Mesenchymal stem cell (in vitro differentiated cells and primary cell): ENCODE measurements at regions not wholly inside any gene's neighbourhood (a gene's known extent, or its start where the extent isn't known, plus 50 kb on each side); places are given as distances from the start of the nearest gene placed in this dataset.
A peak's percentile ranks its signal among the peaks of the same experiment; 100 is the strongest.

Source experiments
- DNase-seq: peaks from one replicate; pipeline ENCODE4 v3.0.0-alpha.2; 2013
- H2AFZ ChIP-seq: one replicate; pipeline ENCODE4 v1.6.1; 2013; ENCODE audit warnings: low read depth, mild to moderate bottlenecking, control low read depth, inconsistent platforms, low read length, moderate library complexity
- H2AK5ac ChIP-seq: 2 replicates; pipeline ENCODE4 v1.6.1; 2013; ENCODE audit warnings: low read length, moderate library complexity, mild to moderate bottlenecking, inconsistent platforms; ENCODE audit not compliant: severe bottlenecking
- H2BK120ac ChIP-seq: one replicate; pipeline ENCODE4 v1.6.1; 2013; ENCODE audit warnings: low read depth, mild to moderate bottlenecking, inconsistent platforms, low read length, moderate library complexity
- H2BK12ac ChIP-seq, 2 experiments: one replicate each; pipeline ENCODE4 v1.6.1; 2013; ENCODE audit warnings: inconsistent platforms in 2 of 2, low read length in 2 of 2, mild to moderate bottlenecking in 2 of 2, moderate library complexity in 2 of 2, control low read depth in 1 of 2
- H2BK15ac ChIP-seq: one replicate; pipeline ENCODE4 v1.6.1; 2013; ENCODE audit warnings: mild to moderate bottlenecking, low read depth, inconsistent platforms; ENCODE audit not compliant: poor library complexity, severe bottlenecking
- H2BK5ac ChIP-seq: 2 replicates; pipeline ENCODE4 v1.6.1; 2013; ENCODE audit warnings: low read depth, mild to moderate bottlenecking, low read length, control low read depth, inconsistent platforms; ENCODE audit not compliant: poor library complexity, severe bottlenecking
- H3K14ac ChIP-seq, 2 experiments: one replicate each; pipeline ENCODE4 v1.6.1; 2013; ENCODE audit warnings: inconsistent platforms in 2 of 2, low read length in 2 of 2, control low read depth in 1 of 2, mild to moderate bottlenecking in 1 of 2, moderate library complexity in 1 of 2
- H3K18ac ChIP-seq, 2 experiments: one replicate each; pipeline ENCODE4 v1.6.1; 2013; ENCODE audit warnings: inconsistent platforms in 2 of 2, low read length in 2 of 2, control low read depth in 1 of 2, low read depth in 1 of 2, mild to moderate bottlenecking in 1 of 2
- H3K23ac ChIP-seq, 2 experiments: one replicate each; pipeline ENCODE4 v1.6.1; 2013; ENCODE audit warnings: inconsistent platforms in 2 of 2, low read length in 2 of 2, mild to moderate bottlenecking in 2 of 2, moderate library complexity in 2 of 2, control low read depth in 1 of 2
- H3K27ac ChIP-seq: 2 replicates; pipeline ENCODE4 v1.5.1; 2013; ENCODE audit warnings: mild to moderate bottlenecking, moderate library complexity, low read length, control low read depth, inconsistent platforms; ENCODE audit not compliant: poor library complexity, severe bottlenecking
- H3K27me3 ChIP-seq, 2 experiments: 2 replicates each; pipeline versions ENCODE4 v1.6.1 to v1.7.0; 2013; ENCODE audit warnings: low read length in 2 of 2, mild to moderate bottlenecking in 2 of 2, moderate library complexity in 2 of 2, control low read depth in 1 of 2, inconsistent platforms in 1 of 2; ENCODE audit not compliant: control insufficient read depth in 1 of 2, insufficient read depth in 1 of 2
- H3K36me3 ChIP-seq, 2 experiments: 2 replicates each; pipeline versions ENCODE4 v1.6.1 to v1.7.0; 2013; ENCODE audit warnings: low read length in 2 of 2, control low read depth in 1 of 2, inconsistent platforms in 1 of 2, low read depth in 1 of 2, mild to moderate bottlenecking in 1 of 2; ENCODE audit not compliant: insufficient read depth in 2 of 2, control insufficient read depth in 1 of 2
- H3K4ac ChIP-seq, 2 experiments: one replicate each; pipeline ENCODE4 v1.6.1; 2013; ENCODE audit warnings: inconsistent platforms in 2 of 2, low read length in 2 of 2, mild to moderate bottlenecking in 2 of 2, moderate library complexity in 2 of 2, control low read depth in 1 of 2, low read depth in 1 of 2
- H3K4me1 ChIP-seq: 2 replicates; pipeline ENCODE4 v1.6.1; 2013; ENCODE audit warnings: low read depth, low read length, control low read depth; ENCODE audit not compliant: control insufficient read depth, insufficient read depth
- H3K4me2 ChIP-seq: 2 replicates; pipeline ENCODE4 v1.6.1; 2013; ENCODE audit warnings: low read length, mild to moderate bottlenecking, inconsistent platforms; ENCODE audit not compliant: poor library complexity, severe bottlenecking
- H3K4me3 ChIP-seq, 2 experiments: 2 replicates each; pipeline versions ENCODE4 v1.5.1 to v1.7.0; 2013; ENCODE audit warnings: low read length in 2 of 2, mild to moderate bottlenecking in 2 of 2, control low read depth in 1 of 2, low read depth in 1 of 2; ENCODE audit not compliant: insufficient read depth in 1 of 2
- H3K79me1 ChIP-seq: replicated peaks from 2 replicates; pipeline ENCODE4 v1.6.1; 2013; ENCODE audit warnings: mild to moderate bottlenecking, control low read depth, low read length, inconsistent platforms; ENCODE audit not compliant: poor library complexity, severe bottlenecking
- H3K9ac ChIP-seq: 2 replicates; pipeline ENCODE4 v1.7.0; 2013; ENCODE audit warnings: mild to moderate bottlenecking, low read length, moderate library complexity
- H3K9me3 ChIP-seq: 2 replicates; pipeline ENCODE4 v1.7.0; 2013; ENCODE audit warnings: mild to moderate bottlenecking, low read length; ENCODE audit not compliant: control insufficient read depth
- H4K8ac ChIP-seq: one replicate; pipeline ENCODE4 v1.6.1; 2013; ENCODE audit warnings: inconsistent platforms, mild to moderate bottlenecking, low read length, moderate library complexity
- H4K91ac ChIP-seq: one replicate; pipeline ENCODE4 v1.6.1; 2013; ENCODE audit warnings: mild to moderate bottlenecking, low read length, inconsistent platforms
- whole genome bisulfite sequencing: methylation state at CpG from one replicate; pipeline ENCODE4 v1.1.7; 2013; ENCODE audit warnings: mixed read lengths; 5-methylcytosine and 5-hydroxymethylcytosine counted together

DNA sequence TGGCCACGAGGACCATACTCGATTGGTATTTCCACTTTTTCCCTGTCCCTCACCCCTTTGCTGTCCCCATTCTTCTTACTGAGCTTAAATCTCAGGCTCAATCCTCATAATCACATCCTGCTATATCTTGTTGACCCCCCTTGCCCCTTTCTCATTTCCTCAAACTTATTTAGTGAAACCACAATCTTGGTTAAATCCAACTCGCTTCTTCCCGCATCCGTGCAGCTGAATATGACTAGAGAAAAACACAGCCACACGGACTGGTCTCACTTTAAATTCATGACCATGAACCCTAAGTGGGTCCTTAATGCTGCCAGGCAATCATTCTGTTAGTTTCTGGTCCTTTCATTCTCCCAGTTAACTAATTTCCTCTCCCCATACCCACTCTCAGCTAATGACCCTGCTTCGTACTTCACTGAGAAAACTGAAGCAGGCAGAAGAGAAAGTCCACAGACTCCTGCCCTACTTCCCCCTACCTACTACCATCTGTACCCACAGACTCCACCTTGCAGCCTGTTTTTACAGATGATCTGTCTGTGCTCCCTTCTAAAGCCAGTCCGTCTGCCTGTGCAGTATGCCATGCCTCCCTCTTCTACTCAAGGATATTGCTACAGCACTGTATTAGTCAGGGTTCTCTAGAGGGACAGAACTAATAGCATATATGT is 96.8 kb upstream of the LMO4 start:
- H2AFZ ChIP-seq: no peak overlapping the region
- no peak overlapping the region for H2BK12ac ChIP-seq
- no peak overlapping the region for H2AK5ac ChIP-seq
- H4K91ac ChIP-seq: no peak overlapping the region
- no peak overlapping the region for H3K27ac ChIP-seq
- no peak for DNase-seq
- no peak overlapping the region for H3K14ac ChIP-seq
- H2BK5ac ChIP-seq: no peak overlapping the region
- no peaks in the 10 kb centered on the region for H3K9me3 ChIP-seq
- WGBS: 91% methylated on average over 8 of the region's 8 CpGs
- H2BK120ac ChIP-seq: no peak overlapping the region
- H3K18ac ChIP-seq: no peak overlapping the region
- H3K4me2 ChIP-seq: no peak overlapping the region
- H3K36me3 ChIP-seq: no peaks in the 10 kb centered on the region
- H3K4ac ChIP-seq: no peak overlapping the region
- H3K79me1 ChIP-seq: no peaks in the 10 kb centered on the region
- no peak overlapping the region for H3K4me3 ChIP-seq
- H4K8ac ChIP-seq: no peak overlapping the region
- no peak overlapping the region for H3K9ac ChIP-seq
- H3K27me3 ChIP-seq: no peaks in the 10 kb centered on the region
- no peak overlapping the region for H3K23ac ChIP-seq
- H3K4me1 ChIP-seq: no peaks in the 10 kb centered on the region
- no peak overlapping the region for H2BK15ac ChIP-seq

GRCh38 chr1:87236585-87236984 is 92.1 kb upstream of the LMO4 start:
- Histone ChIP-seq H3K27me3 (no peaks in the 10 kb centered on the region), H3K14ac (no peak overlapping the region), H3K79me1 (no peaks in the 10 kb centered on the region), H3K9ac (peak overlapping the region; percentile 13), H3K9me3 (no peaks in the 10 kb centered on the region), H3K23ac (no peak overlapping the region), H4K8ac (no peak overlapping the region), H3K36me3 (no peaks in the 10 kb centered on the region), H2AK5ac (no peak overlapping the region), H2BK120ac (no peak overlapping the region), H3K4ac (no peak overlapping the region), H3K4me3 (no peak overlapping the region), H3K18ac (no peak overlapping the region), H3K27ac (no peak overlapping the region), H2BK5ac (no peak overlapping the region), H2AFZ (no peak overlapping the region), H2BK15ac (no peak overlapping the region), H4K91ac (no peak overlapping the region), H3K4me1 (no peaks in the 10 kb centered on the region), H3K4me2 (no peak overlapping the region), H2BK12ac (no peak overlapping the region)
- WGBS: 85% methylated on average over 1 of the region's 2 CpGs
- peak; percentile 16 for DNase-seq

DNA sequence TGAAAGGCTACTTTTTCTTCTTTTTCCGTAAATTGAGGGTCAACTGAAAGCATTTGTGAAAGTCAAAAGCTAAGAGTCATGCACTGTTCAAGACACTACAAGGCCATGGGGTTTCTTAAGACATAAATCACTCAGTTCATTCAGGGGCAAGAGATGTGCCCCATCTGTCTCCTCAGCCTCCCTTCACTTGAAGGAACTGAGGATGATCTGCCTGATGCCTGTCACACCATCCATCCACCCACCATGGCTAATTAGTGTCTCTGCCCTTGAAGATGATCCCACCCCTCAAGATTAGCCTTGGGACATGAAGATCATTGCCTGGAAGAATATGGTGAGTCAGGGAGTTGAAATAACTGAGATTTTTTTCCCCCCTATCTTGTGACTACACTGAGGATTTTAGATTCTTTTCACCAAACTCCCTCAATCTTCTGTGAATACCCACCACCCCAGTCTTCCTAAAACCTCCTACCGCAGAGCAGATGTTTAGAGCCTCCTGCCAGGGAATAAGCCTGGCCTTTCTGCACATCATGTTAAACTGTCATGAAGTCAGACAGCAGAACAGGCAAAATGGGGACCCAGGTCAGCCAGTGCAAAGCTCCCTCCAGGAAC is 88.6 kb upstream of the LMO4 start:
- Histone ChIP-seq H3K4ac (no peak overlapping the region), H3K14ac (no peak overlapping the region), H4K8ac (no peak overlapping the region), H3K9ac (no peak overlapping the region), H2BK12ac (no peak overlapping the region), H2BK15ac (no peak overlapping the region), H3K18ac (no peak overlapping the region), H3K36me3 (no peaks in the 10 kb centered on the region), H3K4me1 (no peaks in the 10 kb centered on the region), H4K91ac (no peak overlapping the region), H2BK120ac (no peak overlapping the region), H3K4me2 (no peak overlapping the region), H3K27me3 (no peaks in the 10 kb centered on the region), H2AK5ac (no peak overlapping the region), H2AFZ (no peak overlapping the region), H3K79me1 (no peaks in the 10 kb centered on the region), H2BK5ac (no peak overlapping the region), H3K4me3 (no peak overlapping the region), H3K23ac (peak overlapping the region in 1 of 2 experiments; percentile 49), H3K27ac (no peak overlapping the region), H3K9me3 (no peaks in the 10 kb centered on the region)
- 92% methylated on average over 2 of the region's 2 CpGs for WGBS
- DNase-seq: no peak

DNA sequence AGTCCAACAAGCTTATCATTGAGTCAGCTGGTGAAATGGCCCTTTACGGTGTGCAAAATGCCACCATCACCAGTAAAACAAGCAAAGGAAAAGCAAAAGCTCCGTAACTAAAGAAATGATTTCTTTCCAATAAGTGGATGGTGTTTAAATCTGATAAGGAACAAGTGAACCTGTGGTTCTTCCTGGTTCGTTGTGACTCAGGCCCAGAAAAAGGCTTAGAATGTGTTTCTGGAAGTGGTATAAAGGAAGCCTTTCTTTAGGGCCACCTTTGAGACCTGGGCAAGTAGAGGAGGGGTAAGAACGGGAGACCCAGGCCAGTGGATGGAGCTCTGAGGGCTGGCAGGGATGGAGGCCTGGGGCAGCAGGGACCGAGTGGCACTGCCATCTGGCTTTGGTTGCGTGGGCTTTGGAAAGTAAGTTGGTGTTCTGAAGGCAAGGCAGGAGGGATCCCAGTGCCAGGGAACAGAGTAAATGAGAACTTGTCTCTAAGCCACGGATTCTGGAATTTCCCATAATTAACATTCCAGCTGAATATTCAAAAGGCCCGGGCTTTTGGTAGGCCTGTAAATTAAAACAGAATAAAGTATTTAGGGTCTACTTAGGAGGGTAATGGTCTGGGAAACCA is 87.9 kb upstream of the LMO4 start:
- H2BK15ac ChIP-seq: no peak overlapping the region
- 92% methylated on average over 7 of the region's 8 CpGs for WGBS
- H3K9me3 ChIP-seq: no peaks in the 10 kb centered on the region

More for the DNA sequence above, 87.9 kb upstream of the LMO4 start:
- Histone ChIP-seq H3K9ac (no peak overlapping the region), H2BK120ac (no peak overlapping the region), H4K8ac (no peak overlapping the region), H3K27me3 (no peaks in the 10 kb centered on the region), H3K4me1 (no peaks in the 10 kb centered on the region), H3K4ac (no peak overlapping the region), H3K27ac (no peak overlapping the region), H2AFZ (no peak overlapping the region), H3K18ac (peak overlapping the region in 1 of 2 experiments; percentile 34), H3K14ac (no peak overlapping the region), H4K91ac (no peak overlapping the region), H3K36me3 (no peaks in the 10 kb centered on the region), H2BK5ac (no peak overlapping the region), H3K4me2 (no peak overlapping the region), H2AK5ac (no peak overlapping the region), H3K79me1 (no peaks in the 10 kb centered on the region), H3K23ac (peak overlapping the region in 1 of 2 experiments; percentile 49), H3K4me3 (no peak overlapping the region), H2BK12ac (no peak overlapping the region)
- no peak for DNase-seq
